Endothelial cell of umbilical vein (primary cell): ENCODE measurements at regions not wholly inside any gene's neighbourhood (a gene's known extent, or its start where the extent isn't known, plus 50 kb on each side); places are given as distances from the start of the nearest gene placed in this dataset.

Experiments
- BruUV-seq: library from RNA; stranded (reverse); fragments of 400-500 nt; replicated peaks from 2 replicates; lab custom pipeline; 2021; lab: Mats Ljungman, UMichigan
- CTCF ChIA-PET: fragments of 300-600, 350-600 bp; sonication (Branson Sonifier 250); formaldehyde crosslinking; loops from one replicate; lab custom pipeline; 2021; ENCODE audit warnings: antibody characterized with exemption, inconsistent platforms; lab: Charles Lee
- POLR2A ChIA-PET: fragments of 300-600, 350-600 bp; sonication (Branson Sonifier 250); formaldehyde crosslinking; loops from one replicate; lab custom pipeline; 2021; ENCODE audit warnings: antibody characterized with exemption, inconsistent platforms; lab: Charles Lee
- DNase-seq: peaks from one replicate; pipeline ENCODE4 v3.0.0-alpha.2; 2011; ENCODE audit warnings: low read depth, low spot score
- FAIRE-seq: peaks from 2 replicates; lab custom pipeline; 2011; peaks lifted over from hg19 to GRCh38; lab: Jason Lieb, UNC
- H2AFZ ChIP-seq: 2 replicates; pipeline ENCODE4 v1.6.0; 2012; ENCODE audit warnings: low read depth, low read length, control low read depth, inconsistent platforms
- H3K27ac ChIP-seq: 2 replicates; pipeline ENCODE4 v1.5.1; 2011; ENCODE audit warnings: low read depth, mild to moderate bottlenecking, control low read depth, low read length, moderate library complexity; ENCODE audit not compliant: insufficient read depth
- H3K27me3 ChIP-seq, 2 experiments: 2 replicates each; pipeline versions ENCODE4 v1.6.0 to v1.6.1; 2011; ENCODE audit warnings: low read length in 2 of 2, mixed read lengths in 1 of 2; ENCODE audit not compliant: control insufficient read depth in 2 of 2, insufficient read depth in 2 of 2
- H3K36me3 ChIP-seq, 2 experiments: 2 replicates in 1 of 2; 3 replicates in 1 of 2; pipeline ENCODE4 v1.5.1; 2011; ENCODE audit warnings: low read length in 2 of 2, mild to moderate bottlenecking in 1 of 2, moderate library complexity in 1 of 2; ENCODE audit not compliant: control insufficient read depth in 2 of 2, insufficient read depth in 2 of 2; ENCODE audit errors: extremely low read depth in 1 of 2
- H3K4me1 ChIP-seq: 3 replicates; pipeline ENCODE4 v1.5.1; 2011; ENCODE audit warnings: mild to moderate bottlenecking, low read length; ENCODE audit not compliant: control insufficient read depth, insufficient read depth; ENCODE audit errors: extremely low read depth
- H3K4me2 ChIP-seq: 2 replicates; pipeline ENCODE4 v1.6.1; 2011; ENCODE audit warnings: low read length, control low read depth, mixed read lengths; ENCODE audit not compliant: insufficient read depth
- H3K4me3 ChIP-seq, 3 experiments: fragments of 200-600 bp in 1 of 3; sonication (generic), shearing (Covaris generic) in 1 of 3; replicated peaks in 1 of 3; 2 replicates each; pipeline ENCODE4 v1.5.1; 2011 to 2016; ENCODE audit warnings: control low read depth in 3 of 3, low read length in 3 of 3, mild to moderate bottlenecking in 2 of 3, inconsistent platforms in 1 of 3, low read depth in 1 of 3, moderate library complexity in 1 of 3; ENCODE audit not compliant: insufficient read depth in 1 of 3
- H3K79me2 ChIP-seq: 2 replicates; pipeline ENCODE4 v1.6.0; 2012; ENCODE audit warnings: low read length, inconsistent platforms; ENCODE audit not compliant: control insufficient read depth, insufficient read depth
- H3K9ac ChIP-seq: replicated peaks from 2 replicates; pipeline ENCODE3; 2011; ENCODE audit warnings: low read length, control low read depth; ENCODE audit not compliant: insufficient read depth; ENCODE audit errors: extremely low read depth
- H3K9me1 ChIP-seq: replicated peaks from 3 replicates; pipeline ENCODE4 v1.6.0; 2011; ENCODE audit warnings: mild to moderate bottlenecking, low read length; ENCODE audit not compliant: control insufficient read depth, insufficient read depth; ENCODE audit errors: extremely low read depth
- H3K9me3 ChIP-seq: replicated peaks from 2 replicates; pipeline ENCODE4 v1.5.1; 2012; ENCODE audit warnings: low read length, inconsistent platforms; ENCODE audit not compliant: control insufficient read depth, insufficient read depth
- H4K20me1 ChIP-seq: replicated peaks from 2 replicates; pipeline ENCODE3; 2011; ENCODE audit warnings: mild to moderate bottlenecking, low read length; ENCODE audit not compliant: control insufficient read depth, insufficient read depth; ENCODE audit errors: extremely low read depth
- EZH2 ChIP-seq: IDR thresholded peaks from 2 replicates; pipeline ENCODE4 v1.6.1; 2012; ENCODE audit warnings: borderline replicate concordance, low read depth, mild to moderate bottlenecking, moderate library complexity, low read length, inconsistent platforms; ENCODE audit not compliant: severe bottlenecking
- FOS ChIP-seq: IDR thresholded peaks from 2 replicates; pipeline ENCODE4 v1.6.1; 2011; ENCODE audit warnings: mild to moderate bottlenecking, low read length, moderate library complexity, borderline replicate concordance; ENCODE audit not compliant: insufficient read depth
- GATA2 ChIP-seq: IDR thresholded peaks from 2 replicates; pipeline ENCODE4 v1.7.0; 2011; ENCODE audit warnings: low read depth, mild to moderate bottlenecking, moderate library complexity, mixed read lengths, low read length; ENCODE audit not compliant: insufficient read length, insufficient read depth
- JUN ChIP-seq: IDR thresholded peaks from 2 replicates; pipeline ENCODE4 v1.6.1; 2011; ENCODE audit warnings: borderline replicate concordance, low read depth; ENCODE audit not compliant: insufficient read length, insufficient read depth
- MYC ChIP-seq: IDR thresholded peaks from one replicate; pipeline ENCODE4 v1.6.1; 2011; ENCODE audit warnings: mild to moderate bottlenecking, low read depth, low read length
- POLR2A ChIP-seq: IDR thresholded peaks from 2 replicates; pipeline ENCODE4 v1.6.1; 2012; ENCODE audit warnings: low read depth, mild to moderate bottlenecking, control low read depth, low read length
- POLR2AphosphoS5 ChIP-seq: IDR thresholded peaks from 2 replicates; pipeline ENCODE4 v1.6.1; 2012; ENCODE audit warnings: low read depth, mild to moderate bottlenecking, control low read depth, low read length, moderate library complexity; ENCODE audit not compliant: insufficient read depth
- dilution Hi-C: fragments of 300-500 bp; cut with MboI; formaldehyde crosslinking; loops from one replicate; pipeline ENCODE4 v1.15.0; 2019; ENCODE audit warnings: low sequenced_read_pairs; ENCODE audit not compliant: extremely low pct_ligation_motif_present
- intact Hi-C: fragments of 100-400 bp; cut with micrococcal nuclease; formaldehyde crosslinking; loops from one replicate; pipeline ENCODE4 v1.10.0; 2022
- TF ChIP-seq, protein P1 (sequence below), 2 donors: IDR thresholded peaks; 1 replicate in 1 of 2; 2 replicates in 1 of 2; pipeline ENCODE4 v1.5.1; 2011; ENCODE audit warnings: low read length in 2 of 2, mild to moderate bottlenecking in 2 of 2, moderate library complexity in 2 of 2, control low read depth in 1 of 2, inconsistent platforms in 1 of 2, low read depth in 1 of 2; ENCODE audit not compliant: insufficient read depth in 1 of 2; ENCODE audit errors: extremely low read depth in 1 of 2
- TF ChIP-seq, protein P2 (sequence below): IDR thresholded peaks from 2 replicates; pipeline ENCODE4 v1.6.1; 2011; ENCODE audit not compliant: insufficient read depth, insufficient read length

DNA sequence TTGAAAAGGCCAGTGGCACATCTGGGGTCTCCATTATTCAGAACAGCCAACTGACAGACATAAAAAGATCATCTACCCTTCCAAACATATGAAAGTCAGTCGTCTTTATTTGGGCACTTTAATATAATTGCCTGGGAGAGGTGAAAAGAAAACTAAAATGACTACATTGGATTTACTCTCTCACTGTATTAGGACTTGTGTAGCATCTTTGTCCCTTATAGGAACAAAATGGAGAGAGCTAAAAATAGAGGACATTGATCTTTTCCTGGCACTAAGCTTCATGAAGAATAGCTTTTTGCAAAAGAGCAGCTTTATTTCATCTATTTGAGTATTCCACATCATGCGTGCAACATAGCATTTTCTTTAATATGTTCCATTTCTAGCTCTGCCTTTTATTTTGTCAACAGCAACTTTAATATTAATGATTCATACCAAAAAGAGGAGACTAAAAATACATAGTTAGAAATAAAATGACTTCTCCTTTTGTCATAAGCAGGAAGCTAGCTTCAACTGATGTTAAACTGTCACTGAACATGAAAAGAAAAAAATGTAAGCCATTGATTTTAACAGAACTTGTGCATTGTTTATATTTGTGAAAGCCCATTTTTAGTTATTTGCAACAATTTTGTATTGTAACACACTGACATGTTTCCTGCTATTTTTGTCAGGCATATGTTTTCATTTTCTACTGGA is 254.6 kb downstream of the SEC23A start:
- H3K27ac ChIP-seq = no peak overlapping the region
- no peaks in the 10 kb centered on the region for H3K9me1 ChIP-seq
- dilution Hi-C loops = no loop called here
- no TSS peak for BruUV-seq
- no peaks in the 10 kb centered on the region for H3K79me2 ChIP-seq
- no peaks in the 10 kb centered on the region for H3K36me3 ChIP-seq
- ChIA-PET POLR2A (no interaction called here), CTCF (interaction anchor here (1.0 kb wide), 2 partner anchors 18 to 127 kb away, joined by 3 to 4 read pairs; no protein-coding TSS in a partner anchor)
- no peak overlapping the region for H3K4me2 ChIP-seq
- H3K9me3 ChIP-seq = no peaks in the 10 kb centered on the region
- TF ChIP-seq MYC (no peak), POLR2AphosphoS5 (no peak), POLR2A (no peak), JUN (no peak)
- TF ChIP-seq, protein P1, sequence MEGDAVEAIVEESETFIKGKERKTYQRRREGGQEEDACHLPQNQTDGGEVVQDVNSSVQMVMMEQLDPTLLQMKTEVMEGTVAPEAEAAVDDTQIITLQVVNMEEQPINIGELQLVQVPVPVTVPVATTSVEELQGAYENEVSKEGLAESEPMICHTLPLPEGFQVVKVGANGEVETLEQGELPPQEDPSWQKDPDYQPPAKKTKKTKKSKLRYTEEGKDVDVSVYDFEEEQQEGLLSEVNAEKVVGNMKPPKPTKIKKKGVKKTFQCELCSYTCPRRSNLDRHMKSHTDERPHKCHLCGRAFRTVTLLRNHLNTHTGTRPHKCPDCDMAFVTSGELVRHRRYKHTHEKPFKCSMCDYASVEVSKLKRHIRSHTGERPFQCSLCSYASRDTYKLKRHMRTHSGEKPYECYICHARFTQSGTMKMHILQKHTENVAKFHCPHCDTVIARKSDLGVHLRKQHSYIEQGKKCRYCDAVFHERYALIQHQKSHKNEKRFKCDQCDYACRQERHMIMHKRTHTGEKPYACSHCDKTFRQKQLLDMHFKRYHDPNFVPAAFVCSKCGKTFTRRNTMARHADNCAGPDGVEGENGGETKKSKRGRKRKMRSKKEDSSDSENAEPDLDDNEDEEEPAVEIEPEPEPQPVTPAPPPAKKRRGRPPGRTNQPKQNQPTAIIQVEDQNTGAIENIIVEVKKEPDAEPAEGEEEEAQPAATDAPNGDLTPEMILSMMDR (IDR thresholded peaks at IDR 0.05; ENCODE audit: extremely low read depth in 1 of 2, insufficient read depth in 1 of 2, low read depth in 1 of 2, low read length in 2 of 2) = no peak
- no peak overlapping the region for H2AFZ ChIP-seq
- H3K4me1 ChIP-seq = no peaks in the 10 kb centered on the region
- no peak overlapping the region for H3K4me3 ChIP-seq
- DNase-seq (no peak), FAIRE-seq (no peak)
- no peak overlapping the region for H3K9ac ChIP-seq
- H4K20me1 ChIP-seq = no peaks in the 10 kb centered on the region
- intact Hi-C loops = no loop called here
- H3K27me3 ChIP-seq = no peaks in the 10 kb centered on the region

DNA sequence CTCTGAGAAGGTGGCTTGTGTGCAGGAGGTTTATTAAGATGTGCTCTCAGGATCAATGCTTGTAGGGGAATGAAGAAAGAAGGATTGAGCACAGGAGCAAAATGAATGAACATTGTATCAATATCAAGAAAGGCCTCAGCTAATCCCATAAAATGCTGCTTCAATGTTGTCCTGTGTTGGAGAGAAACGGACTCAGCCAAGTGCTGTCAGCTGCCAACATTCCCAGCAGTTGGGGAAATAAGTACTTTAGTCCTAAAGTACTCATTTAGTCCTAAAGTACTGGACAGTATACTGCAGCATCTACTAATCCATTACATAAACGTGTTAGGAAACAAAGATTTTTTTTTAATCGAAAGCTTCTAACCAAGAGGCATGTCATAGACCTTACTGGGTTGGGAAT is 255.9 kb downstream of the SEC23A start:
- FAIRE-seq = no peak
- H3K27ac ChIP-seq = no peak overlapping the region
- no peak for TF ChIP-seq EZH2
- no peak for TF ChIP-seq POLR2A
- no peak for TF ChIP-seq POLR2AphosphoS5
- TF ChIP-seq, protein P1 (IDR thresholded peaks at IDR 0.05; ENCODE audit: extremely low read depth in 1 of 2, insufficient read depth in 1 of 2, low read depth in 1 of 2, low read length in 2 of 2) = no peak
- TF ChIP-seq MYC = no peak
- TF ChIP-seq, protein P2, sequence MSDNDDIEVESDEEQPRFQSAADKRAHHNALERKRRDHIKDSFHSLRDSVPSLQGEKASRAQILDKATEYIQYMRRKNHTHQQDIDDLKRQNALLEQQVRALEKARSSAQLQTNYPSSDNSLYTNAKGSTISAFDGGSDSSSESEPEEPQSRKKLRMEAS = no peak
- TF ChIP-seq FOS = no peak
- no peak for TF ChIP-seq GATA2
- no peak for TF ChIP-seq JUN
- H3K9me3 ChIP-seq = no peaks in the 10 kb centered on the region
- H4K20me1 ChIP-seq = no peaks in the 10 kb centered on the region
- H3K36me3 ChIP-seq = no peaks in the 10 kb centered on the region
- H3K4me2 ChIP-seq = no peak overlapping the region
- ChIA-PET CTCF (no interaction called here), POLR2A (no interaction called here)
- H3K9me1 ChIP-seq = no peaks in the 10 kb centered on the region
- H3K4me1 ChIP-seq = peaks cover 5% of the 10 kb centered on the region
- intact Hi-C loops = no loop called here
- H2AFZ ChIP-seq = no peak overlapping the region
- no peak overlapping the region for H3K9ac ChIP-seq
- H3K27me3 ChIP-seq = no peaks in the 10 kb centered on the region
- no peak overlapping the region for H3K4me3 ChIP-seq
- H3K79me2 ChIP-seq = no peaks in the 10 kb centered on the region
- dilution Hi-C loops = no loop called here
- no TSS peak for BruUV-seq
- no peak for DNase-seq
